HepG2 (cell line): ENCODE measurements at regions not wholly inside any gene's neighbourhood (a gene's known extent, or its start where the extent isn't known, plus 50 kb on each side); places are given as distances from the start of the nearest gene placed in this dataset.
"Not testable (repeated sequence)": the region's sequence is repeated elsewhere in the genome, so short reads cannot be mapped to it uniquely, and the experiment has no call there.

Source experiments
- ATAC-seq: fragments of 200-7000 bp; cut with Tn5 transposase; 3 replicates; pipeline ENCODE4 v1.9.1; 2020; ENCODE audit warnings: mild to moderate bottlenecking, moderate library complexity
- BruUV-seq: library from RNA; stranded (reverse); fragments of 400-500 nt; replicated peaks from 2 replicates; lab custom pipeline; 2021; lab: Mats Ljungman, UMichigan
- CTCF ChIA-PET: fragments of 300-600 bp; formaldehyde crosslinking; extraction: SDS; loops from one replicate; lab custom pipeline; 2021; ENCODE audit warnings: low total read pairs, inconsistent platforms, low intra/inter-chr PET ratio; lab: Yijun Ruan, JAX
- POLR2A ChIA-PET: fragments of 350-600 bp; sonication (Branson Sonifier 250); formaldehyde crosslinking; loops from one replicate; lab custom pipeline; 2020; ENCODE audit warnings: antibody characterized with exemption, inconsistent platforms; lab: Yijun Ruan, JAX
- DNase-seq: peaks from one replicate; pipeline ENCODE4 v3.0.0-alpha.2; 2015; ENCODE audit warnings: low spot score
- FAIRE-seq: peaks from 3 replicates; lab custom pipeline; 2011; peaks lifted over from hg19 to GRCh38; lab: Jason Lieb, UNC
- H2AFZ ChIP-seq: one replicate; pipeline ENCODE4 v1.6.1; 2011; ENCODE audit warnings: low read length, inconsistent platforms
- H3K27ac ChIP-seq: fragments of 300-600 bp; 3 replicates; pipeline ENCODE4 v1.8.0; 2011; ENCODE audit warnings: mixed run types, mild to moderate bottlenecking, mixed read lengths, low read length, inconsistent platforms; ENCODE audit not compliant: insufficient read depth; ENCODE audit errors: extremely low read length
- H3K27me3 ChIP-seq, 2 experiments: fragments of 200-600 bp in 1 of 2; 2 replicates in 1 of 2; 3 replicates in 1 of 2; pipeline versions ENCODE4 v1.6.0 to v1.8.0; 2011; ENCODE audit warnings: low read length in 2 of 2, mild to moderate bottlenecking in 2 of 2, moderate library complexity in 2 of 2, inconsistent platforms in 1 of 2; ENCODE audit not compliant: insufficient read depth in 2 of 2, control insufficient read depth in 1 of 2
- H3K36me3 ChIP-seq, 2 experiments: fragments of 200-600 bp in 1 of 2; replicated peaks in 1 of 2; 2 replicates in 1 of 2; 3 replicates in 1 of 2; pipeline versions ENCODE4 v1.5.1 to v1.8.0; 2011; ENCODE audit warnings: low read length in 2 of 2, inconsistent platforms in 1 of 2; ENCODE audit not compliant: insufficient read depth in 2 of 2, control insufficient read depth in 1 of 2
- H3K4me1 ChIP-seq: 2 replicates; pipeline ENCODE4 v1.5.1; 2012; ENCODE audit warnings: low read length, inconsistent platforms; ENCODE audit not compliant: insufficient read depth
- H3K4me2 ChIP-seq: 2 replicates; pipeline ENCODE4 v1.6.0; 2011; ENCODE audit warnings: low read depth, low read length, inconsistent platforms
- H3K4me3 ChIP-seq, 3 experiments: fragments of 200-600 bp in 1 of 3; sonication (generic), shearing (Covaris generic) in 1 of 3; replicated peaks in 1 of 3; 2 replicates each; pipeline ENCODE4 v1.5.1; 2011 to 2016; ENCODE audit warnings: low read length in 3 of 3, inconsistent platforms in 2 of 3, low read depth in 2 of 3, mild to moderate bottlenecking in 2 of 3, control low read depth in 1 of 3, mixed read lengths in 1 of 3; ENCODE audit not compliant: insufficient read depth in 1 of 3
- H3K79me2 ChIP-seq: one replicate; pipeline ENCODE4 v1.6.1; 2011; ENCODE audit warnings: low read length, inconsistent platforms; ENCODE audit not compliant: insufficient read depth
- H3K9ac ChIP-seq: 2 replicates; pipeline ENCODE4 v1.6.0; 2011; ENCODE audit warnings: mild to moderate bottlenecking, low read depth, low read length, inconsistent platforms; ENCODE audit not compliant: insufficient read depth
- H3K9me3 ChIP-seq: 2 replicates; pipeline ENCODE4 v1.5.1; 2012; ENCODE audit warnings: mild to moderate bottlenecking, low read length
- H4K20me1 ChIP-seq: 2 replicates; pipeline ENCODE4 v1.6.0; 2011; ENCODE audit warnings: inconsistent platforms, mild to moderate bottlenecking, low read length, moderate library complexity; ENCODE audit not compliant: insufficient read depth
- AKAP8 ChIP-seq: sonication (generic); formaldehyde crosslinking; IDR thresholded peaks from 2 replicates; pipeline ENCODE4 v1.5.1; 2020; ENCODE audit warnings: mild to moderate bottlenecking, missing genetic modification reagents
- WGBS: methylation state at CpG from one replicate; pipeline ENCODE4 v1.1.6; 2017; ENCODE audit warnings: low lambda C conversion rate; 5-methylcytosine and 5-hydroxymethylcytosine counted together
- in situ Hi-C: cut with HindIII; loops from 2 replicates; pipeline ENCODE4 v1.10.0; 2017; ENCODE audit warnings: low pct_unique_long_range_greater_than_20kb; ENCODE audit not compliant: extremely low pct_ligation_motif_present
- intact Hi-C: fragments of 100-400 bp; cut with micrococcal nuclease; formaldehyde crosslinking; loops from one replicate; pipeline ENCODE4 v1.10.0; 2022; ENCODE audit not compliant: unreplicated experiment
- TF ChIP-seq, protein P1 (sequence below): sonication (generic); formaldehyde crosslinking; IDR thresholded peaks from 2 replicates; pipeline ENCODE4 v1.5.0; 2020; ENCODE audit warnings: missing genetic modification reagents
- TF ChIP-seq, protein P2 (sequence below): sonication (generic); formaldehyde crosslinking; IDR thresholded peaks from 2 replicates; pipeline ENCODE4 v1.9.0; 2021; ENCODE audit warnings: missing genetic modification reagents, borderline replicate concordance

DNA sequence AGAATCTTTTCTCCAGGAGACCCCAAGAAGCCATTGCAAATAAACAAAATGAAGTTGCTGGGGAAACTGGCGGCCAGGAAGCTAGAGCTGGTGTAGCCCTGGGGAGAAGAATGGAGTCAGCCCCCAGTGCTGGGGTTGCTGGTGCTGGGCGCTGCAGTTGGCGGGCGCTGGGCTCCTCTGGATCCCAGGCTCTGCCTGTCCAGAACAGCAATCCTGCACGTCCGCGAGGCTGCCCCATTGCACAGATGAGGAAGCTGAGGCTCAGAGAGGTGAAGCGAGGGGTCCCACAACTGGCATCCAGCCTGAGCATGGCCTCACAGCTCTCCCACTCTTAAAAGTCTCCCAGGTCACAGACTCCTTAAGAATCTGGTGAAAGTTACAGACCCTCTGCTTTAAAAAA lies 161.1 kb downstream of the OR4M2 start (continued):
- no peak for TF ChIP-seq AKAP8 (CRISPR knock-in tag)
- TF ChIP-seq, protein P1, sequence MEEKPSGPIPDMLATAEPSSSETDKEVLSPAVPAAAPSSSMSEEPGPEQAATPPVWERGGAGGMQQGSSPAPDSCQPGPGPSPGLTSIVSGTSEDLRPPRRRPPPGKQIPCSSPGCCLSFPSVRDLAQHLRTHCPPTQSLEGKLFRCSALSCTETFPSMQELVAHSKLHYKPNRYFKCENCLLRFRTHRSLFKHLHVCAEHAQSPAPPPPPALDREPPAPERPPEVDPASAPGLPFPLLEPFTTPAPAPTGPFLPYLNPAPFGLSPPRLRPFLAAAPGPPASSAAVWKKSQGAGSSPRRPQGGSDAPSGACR (CRISPR knock-in tag), result no peak
- TF ChIP-seq, protein P2, sequence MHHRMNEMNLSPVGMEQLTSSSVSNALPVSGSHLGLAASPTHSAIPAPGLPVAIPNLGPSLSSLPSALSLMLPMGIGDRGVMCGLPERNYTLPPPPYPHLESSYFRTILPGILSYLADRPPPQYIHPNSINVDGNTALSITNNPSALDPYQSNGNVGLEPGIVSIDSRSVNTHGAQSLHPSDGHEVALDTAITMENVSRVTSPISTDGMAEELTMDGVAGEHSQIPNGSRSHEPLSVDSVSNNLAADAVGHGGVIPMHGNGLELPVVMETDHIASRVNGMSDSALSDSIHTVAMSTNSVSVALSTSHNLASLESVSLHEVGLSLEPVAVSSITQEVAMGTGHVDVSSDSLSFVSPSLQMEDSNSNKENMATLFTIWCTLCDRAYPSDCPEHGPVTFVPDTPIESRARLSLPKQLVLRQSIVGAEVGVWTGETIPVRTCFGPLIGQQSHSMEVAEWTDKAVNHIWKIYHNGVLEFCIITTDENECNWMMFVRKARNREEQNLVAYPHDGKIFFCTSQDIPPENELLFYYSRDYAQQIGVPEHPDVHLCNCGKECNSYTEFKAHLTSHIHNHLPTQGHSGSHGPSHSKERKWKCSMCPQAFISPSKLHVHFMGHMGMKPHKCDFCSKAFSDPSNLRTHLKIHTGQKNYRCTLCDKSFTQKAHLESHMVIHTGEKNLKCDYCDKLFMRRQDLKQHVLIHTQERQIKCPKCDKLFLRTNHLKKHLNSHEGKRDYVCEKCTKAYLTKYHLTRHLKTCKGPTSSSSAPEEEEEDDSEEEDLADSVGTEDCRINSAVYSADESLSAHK, result no peak

GRCh38 chr15:22242311-22242710 lies 162.0 kb downstream of the OR4M2 start:
- H3K79me2 ChIP-seq, H3K27me3 ChIP-seq, POLR2A ChIA-PET, H2AFZ ChIP-seq, H3K9ac ChIP-seq, H3K36me3 ChIP-seq, CTCF ChIA-PET, H3K4me1 ChIP-seq, BruUV-seq, H4K20me1 ChIP-seq, FAIRE-seq, H3K27ac ChIP-seq, H3K4me2 ChIP-seq, intact Hi-C loops, ATAC-seq, in situ Hi-C loops, DNase-seq, H3K9me3 ChIP-seq, H3K4me3 ChIP-seq: not testable (repeated sequence)
- 44% methylated on average over 9 of the region's 9 CpGs for WGBS
